GM18909 (cell line): ENCODE measurements at regions not wholly inside any gene's neighbourhood (a gene's known extent, or its start where the extent isn't known, plus 50 kb on each side); places are given as distances from the start of the nearest gene placed in this dataset.
"Not testable (repeated sequence)": the region's sequence is repeated elsewhere in the genome, so short reads cannot be mapped to it uniquely, and the experiment has no call there.

ENCODE experiments used
- ATAC-seq: cut with Tn5 transposase; IDR thresholded peaks from one replicate; pipeline ENCODE4 v1.9.1; 2021; ENCODE audit warnings: mild to moderate bottlenecking; ENCODE audit not compliant: unreplicated experiment, poor library complexity

DNA sequence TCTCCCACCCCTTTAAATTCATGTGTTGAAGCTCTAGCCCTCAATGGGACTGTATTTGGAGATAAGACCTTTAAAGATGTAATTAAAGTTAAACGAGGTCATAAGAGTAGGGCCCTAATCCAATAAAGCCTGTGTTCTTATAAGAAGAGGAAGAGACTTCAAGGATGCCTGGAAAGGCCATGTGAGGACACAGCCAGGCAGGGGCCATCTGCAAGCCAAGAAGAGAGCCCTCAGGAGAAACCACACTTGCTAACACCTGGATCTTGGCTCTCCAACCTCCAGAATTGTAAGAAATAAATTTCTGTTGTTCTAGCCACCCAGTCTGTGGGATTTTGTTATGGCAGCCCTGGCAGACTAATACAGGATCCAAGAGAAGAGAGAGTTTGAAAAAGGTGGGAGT, 683.5 kb downstream of the TTLL7 start:
- not testable (repeated sequence) for ATAC-seq

DNA sequence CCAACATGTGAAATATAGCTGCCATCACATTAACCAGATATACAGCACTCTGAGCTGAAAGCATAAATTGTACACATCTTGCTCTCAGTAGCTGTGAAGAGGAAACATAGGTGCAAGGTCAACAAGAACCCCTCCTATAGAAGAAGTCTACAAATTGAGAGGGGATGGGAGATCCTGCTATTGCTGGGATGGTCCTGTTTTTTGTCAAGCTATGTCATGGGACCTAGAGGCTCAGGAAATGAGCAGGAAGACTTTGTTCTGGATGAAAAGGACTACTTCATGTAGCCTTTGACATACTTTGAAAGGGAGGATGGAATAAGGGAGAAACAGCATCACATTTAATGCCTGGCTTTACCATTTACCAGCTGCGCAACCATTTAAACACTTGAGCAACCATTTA, 688.8 kb downstream of the TTLL7 start:
- not testable (repeated sequence) for ATAC-seq

DNA sequence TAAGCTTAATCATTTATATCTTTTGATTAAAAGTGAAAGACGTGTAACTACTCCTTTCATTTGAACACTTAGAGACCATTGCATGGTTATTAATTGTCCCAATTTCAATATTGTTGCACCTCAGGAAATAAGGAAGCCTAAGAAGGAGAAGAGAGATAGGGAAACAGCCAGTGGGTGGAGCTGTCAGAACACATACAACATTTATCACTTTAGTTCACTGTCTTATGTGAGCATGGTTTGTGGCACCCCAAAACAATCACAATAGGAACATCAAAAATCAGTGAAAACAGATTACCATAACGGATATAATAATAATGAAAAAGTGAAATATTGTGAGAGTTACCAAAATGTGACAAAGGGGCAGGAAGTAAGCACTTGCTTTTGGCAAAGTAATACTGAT, 689.9 kb downstream of the TTLL7 start:
- ATAC-seq = not testable (repeated sequence)

DNA sequence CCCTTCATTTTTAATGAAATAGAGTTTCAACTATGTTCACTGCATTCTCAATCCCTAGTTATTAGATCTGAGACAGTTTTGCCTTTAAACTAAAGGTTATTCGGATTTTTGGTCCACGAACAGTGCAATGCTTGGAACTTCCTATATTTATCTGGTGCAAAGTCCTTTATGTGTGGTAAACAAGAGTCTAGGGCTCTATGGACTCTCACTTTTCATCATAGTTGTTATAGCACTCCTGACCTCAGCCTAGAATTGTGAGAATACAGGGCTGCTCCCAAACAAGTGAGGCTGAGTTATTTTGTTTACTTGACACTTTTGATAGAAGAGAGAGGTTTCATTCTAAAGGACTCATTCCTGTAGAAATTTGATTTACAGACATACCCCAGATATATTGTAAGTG, 692.1 kb downstream of the TTLL7 start:
- ATAC-seq = not testable (repeated sequence)

DNA sequence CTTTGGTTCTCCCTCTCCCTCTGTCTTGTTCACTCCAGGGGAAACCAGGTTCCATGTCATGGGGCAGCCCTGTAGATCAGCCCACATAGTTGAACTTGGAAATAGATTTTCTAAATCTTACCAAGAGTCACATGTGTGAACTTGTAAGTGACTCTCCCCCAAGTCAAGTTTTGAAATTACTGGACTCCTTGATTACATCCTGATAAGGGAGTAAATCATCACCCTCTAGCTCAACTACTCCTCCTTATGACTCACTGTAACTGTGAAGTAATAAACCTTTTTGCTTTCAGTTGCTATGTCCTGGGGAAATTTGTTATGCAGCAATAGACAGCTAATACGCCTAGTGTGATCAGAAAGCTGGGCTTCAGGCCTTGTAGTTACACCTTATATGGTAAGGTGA, 703.3 kb downstream of the TTLL7 start:
- ATAC-seq = not testable (repeated sequence)

- not testable (repeated sequence) for ATAC-seq
Observed at GRCh38 chr1:83287391-83287790, 711.5 kb downstream of the TTLL7 start.

DNA sequence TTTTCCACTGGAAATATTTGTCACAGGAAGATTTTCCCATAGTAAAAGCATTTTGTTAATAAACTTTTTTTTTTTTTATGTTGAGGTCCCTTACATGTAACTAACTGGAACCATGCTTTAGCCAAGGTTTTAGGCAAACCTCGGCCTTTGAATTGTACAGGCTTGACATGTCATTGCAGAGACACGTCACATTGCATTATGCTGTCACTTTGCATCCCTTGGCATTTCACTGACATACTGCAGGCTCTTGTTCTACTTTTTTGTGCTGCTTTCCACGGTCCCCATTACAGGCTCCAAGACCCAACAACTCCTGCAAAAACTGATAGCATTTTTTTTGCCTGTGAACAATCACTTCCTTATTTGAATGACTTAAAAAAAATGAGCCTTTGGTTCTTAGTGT, 724.3 kb downstream of the TTLL7 start:
- ATAC-seq = not testable (repeated sequence)

- ATAC-seq = not testable (repeated sequence)
Observed at GRCh38 chr1:83272484-83272883, 726.4 kb downstream of the TTLL7 start.

DNA sequence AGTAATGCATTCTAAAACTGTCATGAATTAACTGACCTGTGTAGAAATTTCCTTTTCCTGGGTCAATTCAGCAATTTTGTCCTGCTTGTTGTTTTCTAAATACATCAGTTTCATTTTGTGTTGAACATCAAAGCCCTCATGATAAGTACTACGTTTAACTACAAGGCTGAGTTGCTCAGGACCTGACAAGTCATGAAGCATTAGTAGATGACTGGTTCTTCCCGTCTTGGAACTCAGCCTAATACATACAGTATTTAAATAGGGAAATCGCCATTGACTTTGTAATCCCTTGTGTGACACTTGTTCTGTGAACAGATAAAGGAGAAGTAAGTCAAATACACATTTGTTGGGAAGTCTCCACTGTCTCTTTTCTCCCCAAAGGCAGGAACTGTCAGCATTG, 727.1 kb downstream of the TTLL7 start:
- ATAC-seq = not testable (repeated sequence)

DNA sequence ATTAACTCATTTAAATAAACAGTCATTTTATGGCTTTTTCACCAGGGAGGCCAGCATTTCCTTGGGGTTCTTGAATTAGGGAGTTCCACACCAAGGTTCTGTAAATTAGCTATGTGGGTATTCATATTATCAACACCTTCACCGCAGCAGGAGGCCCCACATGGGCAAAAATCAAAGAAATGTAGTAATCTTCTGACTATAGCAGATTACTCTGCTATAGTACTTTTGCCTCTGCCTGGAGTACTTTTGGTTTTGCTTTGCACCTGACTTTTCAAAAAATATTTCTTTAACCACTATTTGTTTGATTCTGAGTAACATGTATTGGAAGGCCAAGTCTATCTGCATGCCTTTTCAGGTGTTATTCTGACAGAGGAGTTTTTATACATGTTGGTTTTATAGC, 728.1 kb downstream of the TTLL7 start:
- not testable (repeated sequence) for ATAC-seq

DNA sequence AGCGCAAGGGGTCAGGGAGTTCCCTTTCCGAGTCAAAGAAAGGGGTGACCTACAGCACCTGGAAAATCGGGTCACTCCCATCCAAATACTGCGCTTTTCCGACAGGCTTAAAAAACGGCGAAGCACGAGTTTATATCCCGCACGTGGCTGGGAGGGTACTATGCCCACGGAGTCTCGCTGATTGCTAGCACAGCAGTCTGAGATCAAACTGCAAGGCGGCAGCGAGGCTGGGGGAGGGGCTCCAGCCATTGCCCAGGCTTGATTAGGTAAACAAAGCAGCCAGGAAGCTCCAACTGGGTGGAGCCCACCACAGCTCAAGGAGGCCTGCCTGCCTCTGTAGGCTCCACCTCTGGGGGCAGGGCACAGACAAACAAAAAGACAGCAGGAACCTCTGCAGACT, 735.1 kb downstream of the TTLL7 start:
- ATAC-seq = not testable (repeated sequence)

DNA sequence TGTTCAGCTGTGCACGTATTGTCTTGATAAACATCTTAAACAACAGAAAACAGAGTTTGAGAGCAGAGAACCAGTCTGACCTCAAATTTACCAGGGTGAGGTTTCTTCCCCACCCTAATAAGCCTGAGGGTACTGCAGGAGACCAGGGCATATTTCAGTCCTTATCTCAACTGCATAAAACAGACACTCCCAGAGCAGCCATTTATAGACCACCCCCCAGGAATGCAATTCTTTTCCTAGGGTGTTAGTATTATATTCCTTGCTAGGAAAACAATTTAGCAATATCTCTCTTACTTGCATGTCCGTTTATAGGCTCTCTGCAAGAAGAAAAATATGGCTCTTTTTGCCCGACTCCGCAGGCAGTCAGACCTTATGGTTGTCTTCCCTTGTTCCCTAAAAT, 747.2 kb downstream of the TTLL7 start:
- not testable (repeated sequence) for ATAC-seq

DNA sequence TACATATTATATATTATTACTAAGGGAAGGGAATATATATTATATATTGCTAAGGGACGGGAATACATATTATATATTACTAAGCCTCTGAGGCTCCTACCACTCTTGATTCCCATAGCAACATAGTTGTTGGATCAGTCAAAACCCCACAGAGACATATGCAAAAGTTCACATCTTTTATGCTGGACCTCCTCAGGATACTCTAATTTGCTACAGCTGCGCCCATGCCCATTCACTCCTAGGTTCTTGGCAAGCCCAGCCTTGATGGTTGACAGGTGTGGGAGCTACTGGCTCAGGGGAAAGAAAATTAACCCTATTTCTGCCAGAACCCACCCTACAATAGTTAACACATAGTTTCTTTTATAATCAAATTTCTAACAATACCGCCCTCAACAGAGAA, 752.2 kb downstream of the TTLL7 start:
- not testable (repeated sequence) for ATAC-seq

- not testable (repeated sequence) for ATAC-seq
Observed at GRCh38 chr1:83244832-83245231, 754.1 kb downstream of the TTLL7 start.

GRCh38 chr1:83239568-83239967, 759.4 kb downstream of the TTLL7 start:
- ATAC-seq = not testable (repeated sequence)

DNA sequence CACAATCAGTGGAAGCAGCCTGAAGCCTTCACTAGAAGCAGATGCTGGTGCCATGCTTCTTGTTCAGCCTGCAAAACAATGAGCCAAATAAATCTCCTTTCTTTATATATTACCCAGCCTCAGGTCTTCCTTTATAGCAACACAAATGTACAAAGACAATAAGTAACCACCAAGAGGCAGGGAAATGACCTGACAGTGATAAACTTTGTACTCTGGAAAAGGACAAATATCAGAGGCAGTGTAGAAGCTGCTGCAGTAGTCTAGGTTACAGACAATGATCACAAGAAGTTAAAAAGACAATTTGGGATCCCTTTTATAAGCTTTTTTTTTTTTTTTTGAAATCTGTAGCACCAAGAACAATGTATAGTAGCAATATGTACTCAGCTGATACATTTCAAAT, 760.3 kb downstream of the TTLL7 start:
- ATAC-seq = not testable (repeated sequence)

DNA sequence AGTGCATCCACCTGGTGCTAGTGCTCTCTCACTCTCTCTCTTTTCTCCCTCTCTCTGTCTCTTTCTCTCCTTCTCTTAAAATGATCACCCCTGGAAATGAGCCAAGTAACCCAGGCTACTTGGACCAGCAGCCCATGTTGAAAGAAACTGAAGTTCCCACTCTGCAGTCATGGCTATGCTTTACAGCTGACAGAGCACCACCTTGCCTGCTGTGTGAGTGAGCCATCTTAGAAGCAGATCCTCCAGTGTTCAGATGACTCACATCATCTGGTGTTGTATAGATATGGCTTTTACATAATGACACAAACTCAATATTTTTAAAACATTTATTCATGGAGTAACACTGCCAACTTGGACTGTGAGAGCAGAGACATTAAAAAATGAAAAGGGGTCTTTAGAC, 779.1 kb downstream of the TTLL7 start:
- ATAC-seq = not testable (repeated sequence)

DNA sequence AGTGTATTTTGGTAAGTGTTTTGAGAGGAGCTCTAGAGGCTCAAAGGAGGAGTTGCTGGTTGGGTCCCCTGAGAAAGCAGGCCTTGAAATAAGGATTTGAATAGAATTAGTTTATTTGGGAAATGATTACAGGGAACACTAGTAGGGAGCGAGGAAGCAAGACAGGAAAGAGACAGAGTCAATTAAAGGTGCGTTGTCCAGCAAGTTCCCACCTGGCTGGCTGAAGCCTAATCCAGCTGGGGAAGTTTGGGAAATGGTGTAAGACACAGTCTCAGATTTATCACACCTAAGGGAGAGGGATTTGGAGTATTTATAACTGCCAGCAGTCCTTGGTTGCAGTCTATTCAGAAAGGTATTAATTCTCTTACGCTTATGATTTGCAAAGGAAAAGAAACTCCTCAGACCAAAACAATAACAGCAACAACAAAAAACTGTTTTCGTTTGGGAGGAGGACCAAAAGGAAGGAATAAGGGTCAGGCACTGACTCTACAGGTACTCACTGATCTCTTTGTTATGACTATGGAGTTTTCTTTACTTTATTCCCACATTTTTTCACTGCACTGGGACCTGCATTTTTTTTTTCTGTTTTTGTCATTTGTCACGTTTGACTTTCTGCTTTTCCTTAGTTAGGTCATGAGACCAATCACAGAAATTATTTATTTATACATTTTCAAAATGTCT, 780.8 kb downstream of the TTLL7 start:
- ATAC-seq = not testable (repeated sequence)

- not testable (repeated sequence) for ATAC-seq
Observed at GRCh38 chr1:83214317-83214716, 784.6 kb downstream of the TTLL7 start.

GRCh38 chr1:83213648-83214047, 785.3 kb downstream of the TTLL7 start:
- ATAC-seq = not testable (repeated sequence)

DNA sequence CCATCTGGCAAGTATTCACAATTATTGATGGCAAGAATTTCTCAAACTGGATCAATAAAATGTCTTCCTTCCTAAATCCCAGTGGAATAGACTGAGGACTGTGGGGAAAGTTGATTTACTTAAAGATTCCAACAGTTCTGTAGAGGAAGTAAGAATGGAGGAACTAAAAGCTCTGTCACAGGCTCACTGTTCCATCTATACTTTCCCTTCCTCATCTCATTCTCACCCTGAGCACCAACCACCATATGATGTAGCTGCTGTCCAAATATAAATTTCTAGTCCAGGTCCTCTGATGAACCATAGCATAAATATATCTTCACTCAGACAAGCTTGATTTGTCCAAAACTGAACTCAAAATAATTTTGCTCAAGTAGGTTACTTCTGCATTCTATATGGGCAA, 786.9 kb downstream of the TTLL7 start:
- ATAC-seq = not testable (repeated sequence)

GRCh38 chr1:83208540-83208939, 790.4 kb downstream of the TTLL7 start:
- not testable (repeated sequence) for ATAC-seq
